ENCODE measurements at regions not wholly inside any gene's neighbourhood (a gene's known extent, or its start where the extent isn't known, plus 50 kb on each side); places are given as distances from the start of the nearest gene placed in this dataset.

DNA sequence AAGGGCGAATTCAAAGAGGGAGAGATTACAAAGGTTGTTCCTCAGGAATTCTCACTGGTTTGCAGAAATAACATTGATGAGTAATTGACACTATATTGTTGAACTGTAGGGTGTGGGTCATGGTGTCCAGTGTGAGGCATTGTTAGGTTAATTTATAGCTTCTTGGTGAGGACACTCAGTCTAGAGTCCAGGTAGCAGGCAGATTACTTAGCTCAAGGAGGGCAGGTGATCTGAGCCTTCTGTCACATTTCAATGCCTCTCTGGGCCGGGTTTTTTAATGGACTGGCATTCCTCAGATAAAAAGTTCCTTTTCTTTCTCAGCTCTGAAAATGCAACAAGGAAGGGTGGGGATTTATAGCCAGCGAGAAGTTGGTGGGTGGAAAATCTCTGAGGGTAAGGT lies 194.2 kb upstream of the PROK2 start:
- Histone ChIP-seq H3K27ac (no peak overlapping the region), H3K4me3 (no peak overlapping the region), H3K27me3 (no peaks in the 10 kb centered on the region), H3K36me3 (no peaks in the 10 kb centered on the region), H3K9me3 (no peaks in the 10 kb centered on the region), H3K4me1 (no peaks in the 10 kb centered on the region)
- no peak for ATAC-seq
- no peak for DNase-seq
- no peak for FAIRE-seq
- intact Hi-C loops (cut with DNase I) = no loop called here
- 65 to 68% methylated on average over 3 of the region's 3 CpGs for WGBS, 2 donors
- TF ChIP-seq, protein P1, sequence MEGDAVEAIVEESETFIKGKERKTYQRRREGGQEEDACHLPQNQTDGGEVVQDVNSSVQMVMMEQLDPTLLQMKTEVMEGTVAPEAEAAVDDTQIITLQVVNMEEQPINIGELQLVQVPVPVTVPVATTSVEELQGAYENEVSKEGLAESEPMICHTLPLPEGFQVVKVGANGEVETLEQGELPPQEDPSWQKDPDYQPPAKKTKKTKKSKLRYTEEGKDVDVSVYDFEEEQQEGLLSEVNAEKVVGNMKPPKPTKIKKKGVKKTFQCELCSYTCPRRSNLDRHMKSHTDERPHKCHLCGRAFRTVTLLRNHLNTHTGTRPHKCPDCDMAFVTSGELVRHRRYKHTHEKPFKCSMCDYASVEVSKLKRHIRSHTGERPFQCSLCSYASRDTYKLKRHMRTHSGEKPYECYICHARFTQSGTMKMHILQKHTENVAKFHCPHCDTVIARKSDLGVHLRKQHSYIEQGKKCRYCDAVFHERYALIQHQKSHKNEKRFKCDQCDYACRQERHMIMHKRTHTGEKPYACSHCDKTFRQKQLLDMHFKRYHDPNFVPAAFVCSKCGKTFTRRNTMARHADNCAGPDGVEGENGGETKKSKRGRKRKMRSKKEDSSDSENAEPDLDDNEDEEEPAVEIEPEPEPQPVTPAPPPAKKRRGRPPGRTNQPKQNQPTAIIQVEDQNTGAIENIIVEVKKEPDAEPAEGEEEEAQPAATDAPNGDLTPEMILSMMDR (IDR thresholded peaks at IDR 0.05) = no peak

DNA sequence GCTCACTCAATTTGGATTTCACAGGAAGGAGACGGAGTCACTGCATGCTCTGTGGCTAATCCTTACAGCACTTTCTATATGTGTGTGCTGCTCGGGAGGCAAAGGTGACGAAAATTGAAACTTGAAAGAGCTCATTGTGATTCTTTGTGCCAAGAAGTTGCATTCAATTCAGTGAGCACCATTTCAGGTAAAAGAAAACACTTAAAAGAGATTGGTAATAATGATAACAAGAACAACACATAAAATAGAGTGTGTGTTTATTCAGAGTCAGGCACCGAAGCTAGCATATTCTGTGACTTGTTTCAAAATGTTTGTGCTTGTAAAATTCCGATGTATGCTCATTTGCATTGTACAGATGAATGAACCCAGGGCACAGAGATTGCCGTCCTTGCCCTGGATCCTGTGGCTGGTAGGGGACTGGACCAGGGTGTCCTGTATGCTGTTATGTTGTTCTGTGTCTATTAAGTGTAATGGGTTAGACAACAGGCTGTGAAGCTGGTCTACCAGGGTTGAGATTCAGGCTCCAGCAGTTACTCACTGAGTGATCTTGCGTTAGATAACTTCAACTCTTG lies 193.3 kb upstream of the PROK2 start:
- no peak overlapping the region for H3K4me3 ChIP-seq
- no peaks in the 10 kb centered on the region for H3K27me3 ChIP-seq
- H3K9me3 ChIP-seq = no peaks in the 10 kb centered on the region
- ATAC-seq (no peak), DNase-seq (no peak), FAIRE-seq (no peak)
- intact Hi-C loops (cut with DNase I) = no loop called here
- H3K4me1 ChIP-seq = no peaks in the 10 kb centered on the region
- no peak overlapping the region for H3K27ac ChIP-seq
- TF ChIP-seq, protein P1 (IDR thresholded peaks at IDR 0.05) = no peak
- 49 to 51% methylated on average over 7 of the region's 7 CpGs for WGBS, 2 donors
- no peaks in the 10 kb centered on the region for H3K36me3 ChIP-seq

DNA sequence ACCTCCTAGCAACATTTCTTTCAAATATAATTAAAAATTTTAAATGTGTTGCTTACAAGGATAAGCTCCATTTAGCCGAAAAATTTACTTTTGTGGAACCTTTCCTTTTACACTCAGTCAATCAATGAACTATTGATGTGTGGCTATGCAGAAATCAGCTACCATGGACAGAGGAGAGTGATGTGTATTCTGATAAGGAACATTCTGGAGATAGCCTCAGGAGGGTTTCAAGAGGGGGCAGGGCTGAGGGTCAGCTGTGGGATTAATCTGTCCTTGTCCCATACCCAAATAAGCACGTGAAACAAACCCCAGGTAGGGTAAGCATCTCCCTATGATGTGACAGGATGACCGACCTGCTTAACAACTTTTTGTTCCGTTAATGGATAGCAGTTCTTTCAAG lies 192.6 kb upstream of the PROK2 start:
- FAIRE-seq = no peak
- TF ChIP-seq, protein P1 (IDR thresholded peaks at IDR 0.05) = no peak

DNA sequence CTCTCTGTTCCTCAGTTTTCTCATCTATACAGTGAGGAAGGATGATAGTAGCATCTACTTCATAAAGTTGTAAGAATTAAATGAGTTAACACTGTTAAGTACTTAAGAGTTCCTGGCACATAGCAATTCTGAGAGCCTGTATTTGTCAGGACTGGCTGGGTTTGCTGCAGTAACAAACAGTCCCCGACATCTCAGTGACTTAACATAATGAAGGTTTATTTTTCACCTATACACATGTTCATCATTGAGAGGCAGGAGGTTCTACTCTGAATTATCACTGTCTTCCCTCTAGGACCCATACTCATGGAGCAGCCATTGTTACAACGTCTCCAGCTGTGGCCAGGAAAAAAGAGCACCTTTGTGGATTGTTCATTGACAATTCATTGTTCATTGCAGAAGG lies 190.6 kb upstream of the PROK2 start:
- Histone ChIP-seq H3K27me3 (no peaks in the 10 kb centered on the region), H3K27ac (no peak overlapping the region), H3K4me3 (no peak overlapping the region), H3K36me3 (no peaks in the 10 kb centered on the region), H3K4me1 (no peaks in the 10 kb centered on the region), H3K9me3 (no peaks in the 10 kb centered on the region)
- intact Hi-C loops (cut with DNase I) = no loop called here
- ATAC-seq (no peak), FAIRE-seq (no peak), DNase-seq (no peak)
- TF ChIP-seq, protein P1 (IDR thresholded peaks at IDR 0.05) = no peak
- WGBS, 2 donors = 81 to 94% methylated on average over 2 of the region's 2 CpGs

More for the DNA sequence above, 192.6 kb upstream of the PROK2 start:
- Histone ChIP-seq H3K27ac (no peak overlapping the region), H3K4me3 (no peak overlapping the region), H3K4me1 (no peaks in the 10 kb centered on the region), H3K27me3 (no peaks in the 10 kb centered on the region), H3K36me3 (no peaks in the 10 kb centered on the region), H3K9me3 (no peaks in the 10 kb centered on the region)
- no peak for DNase-seq
- intact Hi-C loops (cut with DNase I) = no loop called here
- no peak for ATAC-seq
- 21 to 24% methylated on average over 4 of the region's 4 CpGs for WGBS, 2 donors

DNA sequence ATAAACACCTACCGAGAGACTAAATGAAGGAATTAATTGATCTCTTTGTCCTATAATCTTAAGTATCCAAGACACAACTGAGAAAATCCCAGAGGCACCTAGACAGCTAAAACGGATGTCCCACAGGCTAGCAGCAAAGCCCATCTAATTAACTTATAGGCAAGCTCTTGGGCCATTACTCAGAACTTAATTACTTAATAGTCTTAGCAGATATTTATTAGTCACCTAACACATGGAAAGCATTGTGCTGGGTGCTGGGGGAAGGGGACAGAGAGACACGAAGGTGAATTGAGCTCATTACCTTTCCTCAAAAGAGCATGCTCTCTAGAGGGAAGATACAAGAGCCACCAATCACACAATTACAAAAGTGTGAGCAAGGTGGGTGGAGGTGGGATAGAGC lies 189.8 kb upstream of the PROK2 start:
- no peak for DNase-seq
- no peak for FAIRE-seq
- Histone ChIP-seq H3K27ac (no peak overlapping the region), H3K27me3 (no peaks in the 10 kb centered on the region), H3K36me3 (no peaks in the 10 kb centered on the region), H3K4me3 (no peak overlapping the region), H3K4me1 (no peaks in the 10 kb centered on the region), H3K9me3 (no peaks in the 10 kb centered on the region)
- ATAC-seq = no peak
- TF ChIP-seq, protein P1 (IDR thresholded peaks at IDR 0.05) = no peak
- WGBS, 2 donors = 64 to 68% methylated on average over 3 of the region's 3 CpGs
- intact Hi-C loops (cut with DNase I) = no loop called here
